GM21825 (cell line): ENCODE measurements at regions not wholly inside any gene's neighbourhood (a gene's known extent, or its start where the extent isn't known, plus 50 kb on each side); places are given as distances from the start of the nearest gene placed in this dataset.
"Not testable (repeated sequence)": the region's sequence is repeated elsewhere in the genome, so short reads cannot be mapped to it uniquely, and the experiment has no call there.

ENCODE experiments used
- ATAC-seq: cut with Tn5 transposase; IDR thresholded peaks from one replicate; pipeline ENCODE4 v1.9.1; 2021; ENCODE audit warnings: mild to moderate bottlenecking, moderate library complexity; ENCODE audit not compliant: unreplicated experiment

GRCh38 chr12:126390969-126391566 is 1325.8 kb downstream of the AACS start:
- no peak for ATAC-seq

GRCh38 chr12:126396536-126396935 is 1331.3 kb downstream of the AACS start:
- ATAC-seq, result no peak

- no peak for ATAC-seq
Measured at GRCh38 chr12:126397071-126397581, 1331.9 kb downstream of the AACS start.

- ATAC-seq, result no peak
Measured at GRCh38 chr12:126397660-126398059, 1332.4 kb downstream of the AACS start.

- no peak for ATAC-seq
Measured at GRCh38 chr12:126400831-126401230, 1335.6 kb downstream of the AACS start.

GRCh38 chr12:126404293-126404881 is 1339.2 kb downstream of the AACS start:
- no peak for ATAC-seq

- ATAC-seq, result no peak
Measured at GRCh38 chr12:126418400-126418799, 1353.2 kb downstream of the AACS start.

- ATAC-seq, result no peak
Measured at GRCh38 chr12:126419131-126419530, 1353.9 kb downstream of the AACS start.

GRCh38 chr12:126424696-126425095 is 1359.5 kb downstream of the AACS start:
- ATAC-seq, result no peak

- no peak for ATAC-seq
Measured at GRCh38 chr12:126425264-126425663, 1360.0 kb downstream of the AACS start.

GRCh38 chr12:126428769-126429168 is 1363.5 kb downstream of the AACS start:
- no peak for ATAC-seq

GRCh38 chr12:126430921-126431320 is 1365.7 kb downstream of the AACS start:
- ATAC-seq, result no peak

- no peak for ATAC-seq
Measured at GRCh38 chr12:126431767-126432166, 1366.5 kb downstream of the AACS start.

- ATAC-seq, result no peak
Measured at GRCh38 chr12:126432780-126433179, 1367.5 kb downstream of the AACS start.

- no peak for ATAC-seq
Measured at GRCh38 chr12:126434412-126434985, 1369.3 kb downstream of the AACS start.

- ATAC-seq, result no peak
Measured at GRCh38 chr12:126436041-126436440, 1370.8 kb downstream of the AACS start.

GRCh38 chr12:126437934-126438333 is 1372.7 kb downstream of the AACS start:
- ATAC-seq, result no peak

GRCh38 chr12:126443977-126444376 is 1378.7 kb downstream of the AACS start:
- no peak for ATAC-seq

- no peak for ATAC-seq
Measured at GRCh38 chr12:126447346-126447745, 1382.1 kb downstream of the AACS start.

- no peak for ATAC-seq
Measured at GRCh38 chr12:126451809-126452208, 1386.6 kb downstream of the AACS start.

GRCh38 chr12:126452686-126453085 is 1387.5 kb downstream of the AACS start:
- not testable (repeated sequence) for ATAC-seq

GRCh38 chr12:126454581-126454980 is 1389.3 kb downstream of the AACS start:
- ATAC-seq, result no peak
